ENCODE measurements at regions not wholly inside any gene's neighbourhood (a gene's known extent, or its start where the extent isn't known, plus 50 kb on each side); places are given as distances from the start of the nearest gene placed in this dataset.
"Not testable (repeated sequence)": the region's sequence is repeated elsewhere in the genome, so short reads cannot be mapped to it uniquely, and the experiment has no call there.

DNA sequence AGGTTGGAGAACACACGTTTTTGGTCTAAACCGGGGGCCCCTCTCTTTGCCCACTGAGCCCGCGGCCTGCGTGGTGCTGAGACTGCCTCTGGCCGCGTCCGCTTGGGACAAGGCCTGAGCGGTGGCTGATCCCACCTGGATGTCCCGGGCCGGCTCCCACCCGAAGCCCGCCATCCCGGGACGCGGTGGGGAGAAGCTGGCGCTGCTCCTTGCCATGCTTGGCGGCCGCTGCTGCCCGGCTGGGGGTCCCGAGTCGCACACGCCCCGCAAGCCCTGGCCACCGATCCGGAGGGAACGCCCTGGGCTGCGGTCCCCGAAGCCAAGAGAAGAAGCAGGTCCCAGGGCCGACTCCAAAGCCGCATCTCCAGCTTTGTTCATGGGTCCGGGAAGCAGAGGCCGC lies 130.1 kb downstream of the POTEH start:
- TF ChIP-seq, protein P1, sequence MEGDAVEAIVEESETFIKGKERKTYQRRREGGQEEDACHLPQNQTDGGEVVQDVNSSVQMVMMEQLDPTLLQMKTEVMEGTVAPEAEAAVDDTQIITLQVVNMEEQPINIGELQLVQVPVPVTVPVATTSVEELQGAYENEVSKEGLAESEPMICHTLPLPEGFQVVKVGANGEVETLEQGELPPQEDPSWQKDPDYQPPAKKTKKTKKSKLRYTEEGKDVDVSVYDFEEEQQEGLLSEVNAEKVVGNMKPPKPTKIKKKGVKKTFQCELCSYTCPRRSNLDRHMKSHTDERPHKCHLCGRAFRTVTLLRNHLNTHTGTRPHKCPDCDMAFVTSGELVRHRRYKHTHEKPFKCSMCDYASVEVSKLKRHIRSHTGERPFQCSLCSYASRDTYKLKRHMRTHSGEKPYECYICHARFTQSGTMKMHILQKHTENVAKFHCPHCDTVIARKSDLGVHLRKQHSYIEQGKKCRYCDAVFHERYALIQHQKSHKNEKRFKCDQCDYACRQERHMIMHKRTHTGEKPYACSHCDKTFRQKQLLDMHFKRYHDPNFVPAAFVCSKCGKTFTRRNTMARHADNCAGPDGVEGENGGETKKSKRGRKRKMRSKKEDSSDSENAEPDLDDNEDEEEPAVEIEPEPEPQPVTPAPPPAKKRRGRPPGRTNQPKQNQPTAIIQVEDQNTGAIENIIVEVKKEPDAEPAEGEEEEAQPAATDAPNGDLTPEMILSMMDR (IDR thresholded peaks at IDR 0.05), result not testable (repeated sequence)
- TF ChIP-seq POLR2A (IDR thresholded peaks at IDR 0.05), result not testable (repeated sequence)
